Gastroesophageal sphincter (tissue), 3 donors: ENCODE measurements at regions not wholly inside any gene's neighbourhood (a gene's known extent, or its start where the extent isn't known, plus 50 kb on each side); places are given as distances from the start of the nearest gene placed in this dataset.

ENCODE experiments used
- EP300 ChIP-seq: sonication (generic); formaldehyde crosslinking; IDR thresholded peaks from one replicate; pipeline ENCODE4 v1.6.1; 2017; ENCODE audit warnings: antibody characterized with exemption, mild to moderate bottlenecking
- POLR2A ChIP-seq, 2 donors: fragments of 450-650 bp; IDR thresholded peaks; one replicate each; pipeline ENCODE4 v1.6.1; 2017; ENCODE audit warnings: antibody characterized with exemption in 2 of 2, mild to moderate bottlenecking in 2 of 2, moderate library complexity in 1 of 2
- POLR2AphosphoS5 ChIP-seq: sonication (generic); formaldehyde crosslinking; IDR thresholded peaks from one replicate; pipeline ENCODE4 v1.6.1; 2017; ENCODE audit warnings: antibody characterized with exemption
- TF ChIP-seq, protein P1 (sequence below), 4 experiments: fragments of 200-600 bp in 2 of 4; fragments of 450-650 bp in 2 of 4; sonication (generic) in 1 of 4; IDR thresholded peaks; one replicate each; pipeline ENCODE4 v1.5.1; 2017 to 2019; ENCODE audit warnings: antibody characterized with exemption in 4 of 4, mild to moderate bottlenecking in 2 of 4, moderate library complexity in 2 of 4

- TF ChIP-seq, protein P1, sequence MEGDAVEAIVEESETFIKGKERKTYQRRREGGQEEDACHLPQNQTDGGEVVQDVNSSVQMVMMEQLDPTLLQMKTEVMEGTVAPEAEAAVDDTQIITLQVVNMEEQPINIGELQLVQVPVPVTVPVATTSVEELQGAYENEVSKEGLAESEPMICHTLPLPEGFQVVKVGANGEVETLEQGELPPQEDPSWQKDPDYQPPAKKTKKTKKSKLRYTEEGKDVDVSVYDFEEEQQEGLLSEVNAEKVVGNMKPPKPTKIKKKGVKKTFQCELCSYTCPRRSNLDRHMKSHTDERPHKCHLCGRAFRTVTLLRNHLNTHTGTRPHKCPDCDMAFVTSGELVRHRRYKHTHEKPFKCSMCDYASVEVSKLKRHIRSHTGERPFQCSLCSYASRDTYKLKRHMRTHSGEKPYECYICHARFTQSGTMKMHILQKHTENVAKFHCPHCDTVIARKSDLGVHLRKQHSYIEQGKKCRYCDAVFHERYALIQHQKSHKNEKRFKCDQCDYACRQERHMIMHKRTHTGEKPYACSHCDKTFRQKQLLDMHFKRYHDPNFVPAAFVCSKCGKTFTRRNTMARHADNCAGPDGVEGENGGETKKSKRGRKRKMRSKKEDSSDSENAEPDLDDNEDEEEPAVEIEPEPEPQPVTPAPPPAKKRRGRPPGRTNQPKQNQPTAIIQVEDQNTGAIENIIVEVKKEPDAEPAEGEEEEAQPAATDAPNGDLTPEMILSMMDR (IDR thresholded peaks at IDR 0.05) = no peak
- TF ChIP-seq POLR2A (IDR thresholded peaks at IDR 0.05) (no peak), POLR2AphosphoS5 (no peak), EP300 (no peak)
These were observed 52.9 kb upstream of the ZNF217 start for GRCh38 chr20:53646550-53646949.
